DND-41 (cell line): ENCODE measurements at regions not wholly inside any gene's neighbourhood (a gene's known extent, or its start where the extent isn't known, plus 50 kb on each side); places are given as distances from the start of the nearest gene placed in this dataset.

Experiments
- ATAC-seq: fragments of 200-7000 bp; cut with Tn5 transposase; 3 replicates; pipeline ENCODE4 v1.9.1; 2021; ENCODE audit warnings: low read depth; ENCODE audit not compliant: insufficient read depth
- DNase-seq: peaks from one replicate; pipeline ENCODE4 v3.0.0-alpha.2; 2020
- H2AFZ ChIP-seq: 2 replicates; pipeline ENCODE4 v1.6.0; 2012; ENCODE audit warnings: low read depth, low read length
- H3K27ac ChIP-seq: 2 replicates; pipeline ENCODE4 v1.5.1; 2012; ENCODE audit warnings: low read length, inconsistent platforms
- H3K27me3 ChIP-seq: fragments of 200-600 bp; sonication (generic); 2 replicates; pipeline ENCODE4 v1.6.0; 2012; ENCODE audit warnings: low read length, mild to moderate bottlenecking, inconsistent platforms; ENCODE audit not compliant: insufficient read depth, poor library complexity
- H3K36me3 ChIP-seq: 2 replicates; pipeline ENCODE4 v1.5.1; 2012; ENCODE audit warnings: low read length, inconsistent platforms; ENCODE audit not compliant: insufficient read depth
- H3K4me1 ChIP-seq: 2 replicates; pipeline ENCODE4 v1.5.1; 2012; ENCODE audit warnings: mild to moderate bottlenecking, low read length; ENCODE audit not compliant: insufficient read depth
- H3K4me2 ChIP-seq: 2 replicates; pipeline ENCODE4 v1.6.0; 2012; ENCODE audit warnings: mild to moderate bottlenecking, moderate library complexity, low read length, inconsistent platforms; ENCODE audit not compliant: insufficient read depth
- H3K4me3 ChIP-seq, 2 experiments: fragments of 200-600 bp in 1 of 2; shearing (Covaris generic) in 1 of 2; 2 replicates each; pipeline ENCODE4 v1.5.1; 2012 to 2016; ENCODE audit warnings: inconsistent platforms in 2 of 2, low read length in 2 of 2, mild to moderate bottlenecking in 2 of 2, low read depth in 1 of 2, moderate library complexity in 1 of 2
- H3K79me2 ChIP-seq: 2 replicates; pipeline ENCODE4 v1.6.0; 2012; ENCODE audit warnings: low read length, inconsistent platforms; ENCODE audit not compliant: insufficient read depth
- H3K9ac ChIP-seq: 2 replicates; pipeline ENCODE4 v1.6.0; 2012; ENCODE audit warnings: low read depth, mild to moderate bottlenecking, inconsistent platforms, low read length, moderate library complexity
- H3K9me3 ChIP-seq: 2 replicates; pipeline ENCODE4 v1.5.1; 2012; ENCODE audit warnings: low read length, moderate library complexity, mild to moderate bottlenecking, inconsistent platforms; ENCODE audit not compliant: insufficient read depth, severe bottlenecking
- H4K20me1 ChIP-seq: 2 replicates; pipeline ENCODE4 v1.6.0; 2012; ENCODE audit warnings: low read length; ENCODE audit not compliant: insufficient read depth
- EZH2 ChIP-seq: IDR thresholded peaks from 3 replicates; pipeline ENCODE4 v1.6.1; 2012; ENCODE audit warnings: borderline replicate concordance, low read depth, mild to moderate bottlenecking, moderate library complexity, low read length, inconsistent platforms; ENCODE audit not compliant: severe bottlenecking
- TF ChIP-seq, protein P1 (sequence below): IDR thresholded peaks from 2 replicates; pipeline ENCODE4 v1.5.1; 2012; ENCODE audit warnings: borderline replicate concordance, low read length, moderate library complexity, mild to moderate bottlenecking; ENCODE audit not compliant: poor library complexity, severe bottlenecking; ENCODE audit errors: extremely low read depth

DNA sequence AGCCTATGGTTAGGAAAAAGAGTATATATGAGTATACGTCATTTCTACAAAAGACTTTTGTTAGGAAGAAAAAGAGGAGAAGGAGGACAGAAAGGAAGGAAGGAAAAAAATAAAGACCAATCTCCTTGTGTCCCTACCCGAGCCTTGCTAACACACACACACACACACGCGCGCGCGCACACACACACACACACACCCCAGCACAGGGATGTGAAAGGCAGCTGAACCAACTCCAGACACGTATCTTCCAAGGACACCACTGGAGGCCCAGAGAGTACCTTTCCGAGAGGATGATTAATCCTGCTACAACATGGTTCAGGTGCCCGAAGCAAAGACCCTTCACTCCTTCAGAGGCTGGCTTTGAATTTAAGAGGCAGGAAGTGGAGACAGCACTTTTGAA lies 56.9 kb upstream of the GALNT10 start:
- no peaks in the 10 kb centered on the region for H3K36me3 ChIP-seq
- no peak overlapping the region for H2AFZ ChIP-seq
- DNase-seq, result no peak

DNA sequence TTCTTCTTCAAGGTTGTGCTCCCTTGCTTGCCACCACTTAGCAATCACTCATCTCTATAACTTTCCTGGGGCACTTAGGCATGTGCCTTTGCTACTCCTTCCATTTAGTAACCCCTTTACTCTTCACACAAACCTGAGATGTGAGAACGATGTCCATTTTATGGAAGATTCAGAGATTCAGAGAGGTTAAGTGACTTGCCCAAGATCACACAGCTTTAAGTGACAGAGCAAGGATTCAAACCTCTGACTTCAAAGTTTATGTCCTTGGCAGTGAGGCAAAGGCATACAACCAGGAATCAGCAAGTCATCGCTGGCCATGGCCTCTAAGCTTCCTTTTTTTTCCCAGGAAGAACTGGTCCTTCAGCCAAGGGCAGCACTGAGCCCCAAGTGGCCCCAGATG lies 56.0 kb upstream of the GALNT10 start:
- Histone ChIP-seq H3K9me3 (no peaks in the 10 kb centered on the region), H3K79me2 (no peaks in the 10 kb centered on the region), H3K27me3 (peaks cover 18% of the 10 kb centered on the region), H2AFZ (no peak overlapping the region), H3K4me3 (no peak overlapping the region), H3K9ac (no peak overlapping the region), H3K4me2 (no peak overlapping the region), H3K27ac (no peak overlapping the region), H4K20me1 (no peaks in the 10 kb centered on the region), H3K36me3 (no peaks in the 10 kb centered on the region), H3K4me1 (no peaks in the 10 kb centered on the region)
- DNase-seq (no peak), ATAC-seq (no peak)
- TF ChIP-seq EZH2, result no peak
- TF ChIP-seq, protein P1, sequence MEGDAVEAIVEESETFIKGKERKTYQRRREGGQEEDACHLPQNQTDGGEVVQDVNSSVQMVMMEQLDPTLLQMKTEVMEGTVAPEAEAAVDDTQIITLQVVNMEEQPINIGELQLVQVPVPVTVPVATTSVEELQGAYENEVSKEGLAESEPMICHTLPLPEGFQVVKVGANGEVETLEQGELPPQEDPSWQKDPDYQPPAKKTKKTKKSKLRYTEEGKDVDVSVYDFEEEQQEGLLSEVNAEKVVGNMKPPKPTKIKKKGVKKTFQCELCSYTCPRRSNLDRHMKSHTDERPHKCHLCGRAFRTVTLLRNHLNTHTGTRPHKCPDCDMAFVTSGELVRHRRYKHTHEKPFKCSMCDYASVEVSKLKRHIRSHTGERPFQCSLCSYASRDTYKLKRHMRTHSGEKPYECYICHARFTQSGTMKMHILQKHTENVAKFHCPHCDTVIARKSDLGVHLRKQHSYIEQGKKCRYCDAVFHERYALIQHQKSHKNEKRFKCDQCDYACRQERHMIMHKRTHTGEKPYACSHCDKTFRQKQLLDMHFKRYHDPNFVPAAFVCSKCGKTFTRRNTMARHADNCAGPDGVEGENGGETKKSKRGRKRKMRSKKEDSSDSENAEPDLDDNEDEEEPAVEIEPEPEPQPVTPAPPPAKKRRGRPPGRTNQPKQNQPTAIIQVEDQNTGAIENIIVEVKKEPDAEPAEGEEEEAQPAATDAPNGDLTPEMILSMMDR, result no peak

More for the DNA sequence above, 56.9 kb upstream of the GALNT10 start:
- TF ChIP-seq, protein P1, result no peak
- no peak for TF ChIP-seq EZH2
- H3K79me2 ChIP-seq, result no peaks in the 10 kb centered on the region
- no peaks in the 10 kb centered on the region for H4K20me1 ChIP-seq
- H3K9ac ChIP-seq, result no peak overlapping the region
- no peaks in the 10 kb centered on the region for H3K9me3 ChIP-seq
- no peak overlapping the region for H3K4me3 ChIP-seq
- H3K4me2 ChIP-seq, result no peak overlapping the region
- 0 out of 3 replicates have a peak, but pooled peaks have one; percentile 37 for ATAC-seq
- H3K27ac ChIP-seq, result no peak overlapping the region
- H3K4me1 ChIP-seq, result no peaks in the 10 kb centered on the region
- peaks cover 18% of the 10 kb centered on the region for H3K27me3 ChIP-seq

DNA sequence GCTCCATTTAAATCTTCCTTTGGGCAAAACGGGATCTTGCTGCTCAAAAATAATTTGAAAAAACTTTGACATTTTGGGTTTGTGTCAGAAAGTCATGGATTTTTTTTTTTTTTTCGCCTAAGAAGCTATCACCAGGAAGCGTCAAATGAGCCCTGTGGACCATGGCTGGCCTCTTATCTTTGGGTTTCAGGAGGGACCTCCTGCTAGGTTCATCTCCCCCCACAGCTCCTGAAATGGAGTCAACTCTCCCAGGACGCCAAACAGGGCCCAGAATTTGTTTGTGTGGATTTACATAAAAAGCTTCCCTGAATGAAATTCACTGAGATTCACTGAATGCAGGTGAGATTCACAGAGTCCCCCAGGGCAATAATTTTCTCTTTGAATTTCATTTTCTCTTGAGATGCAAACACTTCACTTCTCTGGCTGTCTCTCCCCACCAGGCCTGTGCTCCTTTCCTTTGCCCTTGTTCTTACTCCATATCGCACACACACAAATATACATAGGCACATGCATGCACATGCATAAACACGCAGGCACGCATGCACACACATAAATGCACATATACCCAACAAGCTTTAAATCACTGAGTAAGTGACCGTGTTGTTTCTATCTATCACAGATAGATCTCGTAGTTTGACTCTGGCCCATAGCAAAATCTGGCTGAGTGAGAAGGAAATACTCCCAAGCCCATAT lies 55.3 kb upstream of the GALNT10 start:
- no peak overlapping the region for H3K4me3 ChIP-seq
- no peaks in the 10 kb centered on the region for H3K4me1 ChIP-seq
- H3K9ac ChIP-seq, result no peak overlapping the region
- no peaks in the 10 kb centered on the region for H3K9me3 ChIP-seq
- no peaks in the 10 kb centered on the region for H3K36me3 ChIP-seq
- ATAC-seq, result no peak
- H4K20me1 ChIP-seq, result no peaks in the 10 kb centered on the region
- H3K27ac ChIP-seq, result no peak overlapping the region
- no peak overlapping the region for H3K4me2 ChIP-seq
- no peak overlapping the region for H2AFZ ChIP-seq
- no peak for DNase-seq
- no peak for TF ChIP-seq EZH2
- TF ChIP-seq, protein P1, result no peak
- peaks cover 18% of the 10 kb centered on the region for H3K27me3 ChIP-seq
- no peaks in the 10 kb centered on the region for H3K79me2 ChIP-seq
